ENCODE measurements at regions not wholly inside any gene's neighbourhood (a gene's known extent, or its start where the extent isn't known, plus 50 kb on each side); places are given as distances from the start of the nearest gene placed in this dataset.

DNA sequence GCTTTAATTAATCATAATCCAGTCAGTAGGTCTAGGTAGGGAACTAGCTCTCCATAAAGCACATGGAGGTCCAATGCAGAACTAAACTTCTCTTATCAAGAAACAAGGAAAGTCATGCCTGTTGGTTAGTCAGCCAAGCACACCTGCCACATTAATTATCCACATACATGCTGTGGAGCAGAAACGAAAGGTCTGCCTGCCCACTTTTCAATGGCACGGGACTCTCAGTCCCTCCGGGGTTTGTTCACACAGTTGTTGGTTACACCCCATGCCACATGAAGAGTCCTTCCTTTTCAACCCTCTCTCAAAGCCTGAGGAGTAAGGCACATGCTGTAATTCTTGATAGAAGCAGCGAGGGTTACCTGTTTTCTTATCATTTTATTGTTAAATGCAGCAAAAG is 1096.4 kb upstream of the MAP3K7 start:
- ChIA-PET CTCF (no interaction called here), POLR2A (no interaction called here)
- 2% methylated on average over 4 of the region's 4 CpGs for WGBS (ENCODE audit: missing lambda C conversion rate)
- ATAC-seq (no peak), FAIRE-seq (no peak), DNase-seq (ENCODE audit: low read depth in 1 of 2, low spot score in 1 of 2) (no peak)
- no peak overlapping the region for H3K4me2 ChIP-seq
- no peaks in the 10 kb centered on the region for H3K4me1 ChIP-seq
- no peak overlapping the region for H3K27ac ChIP-seq
- no peaks in the 10 kb centered on the region for H3K9me3 ChIP-seq
- no peak overlapping the region for H3K4me3 ChIP-seq
- TF ChIP-seq KDM1A (IDR thresholded peaks at IDR 0.05; ENCODE audit: low read depth): no peak
- TF ChIP-seq, protein P1, sequence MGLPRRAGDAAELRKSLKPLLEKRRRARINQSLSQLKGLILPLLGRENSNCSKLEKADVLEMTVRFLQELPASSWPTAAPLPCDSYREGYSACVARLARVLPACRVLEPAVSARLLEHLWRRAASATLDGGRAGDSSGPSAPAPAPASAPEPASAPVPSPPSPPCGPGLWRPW (IDR thresholded peaks at IDR 0.05): no peak
- no peak for TF ChIP-seq FOSB (CRISPR knock-in tag; IDR thresholded peaks at IDR 0.05)
- TF ChIP-seq EP300 (IDR thresholded peaks at IDR 0.05): no peak
- TF ChIP-seq, protein P2, sequence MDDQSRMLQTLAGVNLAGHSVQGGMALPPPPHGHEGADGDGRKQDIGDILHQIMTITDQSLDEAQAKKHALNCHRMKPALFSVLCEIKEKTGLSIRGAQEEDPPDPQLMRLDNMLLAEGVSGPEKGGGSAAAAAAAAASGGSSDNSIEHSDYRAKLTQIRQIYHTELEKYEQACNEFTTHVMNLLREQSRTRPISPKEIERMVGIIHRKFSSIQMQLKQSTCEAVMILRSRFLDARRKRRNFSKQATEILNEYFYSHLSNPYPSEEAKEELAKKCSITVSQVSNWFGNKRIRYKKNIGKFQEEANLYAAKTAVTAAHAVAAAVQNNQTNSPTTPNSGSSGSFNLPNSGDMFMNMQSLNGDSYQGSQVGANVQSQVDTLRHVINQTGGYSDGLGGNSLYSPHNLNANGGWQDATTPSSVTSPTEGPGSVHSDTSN (IDR thresholded peaks at IDR 0.05): no peak
- TF ChIP-seq ESRRA (IDR thresholded peaks at IDR 0.05; ENCODE audit: borderline replicate concordance, low read length): no peak
- no peak for TF ChIP-seq MAZ (IDR thresholded peaks at IDR 0.05; ENCODE audit: borderline replicate concordance, low read depth, low read length)

DNA sequence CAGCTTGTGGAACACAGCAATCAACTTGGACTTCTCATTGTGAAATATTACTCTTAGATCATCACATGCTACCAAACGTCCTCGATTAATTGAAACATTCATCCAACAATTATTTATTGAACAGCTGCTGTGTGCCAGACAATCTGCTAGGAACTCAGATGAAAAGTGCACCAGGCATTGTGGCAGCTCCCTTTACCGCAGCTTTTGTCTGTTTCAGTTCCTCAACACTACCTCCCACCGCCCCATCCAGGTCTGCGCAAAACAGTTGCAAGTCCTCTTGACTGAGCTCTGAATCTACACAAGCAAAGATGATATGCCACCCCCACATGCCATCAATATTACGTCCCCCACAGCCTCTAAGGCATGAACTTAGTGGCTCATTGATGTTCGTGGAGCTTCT is 1094.4 kb upstream of the MAP3K7 start:
- WGBS (ENCODE audit: missing lambda C conversion rate): 26% methylated on average over 7 of the region's 7 CpGs
- TF ChIP-seq ESRRA (IDR thresholded peaks at IDR 0.05; ENCODE audit: borderline replicate concordance, low read length) (no peak), JUNB (IDR thresholded peaks at IDR 0.05) (no peak), KDM1A (IDR thresholded peaks at IDR 0.05; ENCODE audit: low read depth) (no peak), BHLHE40 (IDR thresholded peaks at IDR 0.05; ENCODE audit: low read depth, low read length) (no peak), HDAC2 (IDR thresholded peaks at IDR 0.05) (no peak), KDM5A (IDR thresholded peaks at IDR 0.05) (no peak), GATA3 (IDR thresholded peaks at IDR 0.05; ENCODE audit: borderline replicate concordance) (no peak), RARB (CRISPR knock-in tag; IDR thresholded peaks at IDR 0.05) (no peak), RCOR1 (IDR thresholded peaks at IDR 0.05; ENCODE audit: low read depth, low read length) (no peak), HEYL (CRISPR knock-in tag; IDR thresholded peaks at IDR 0.05) (no peak), TP53 (CRISPR knock-in tag; IDR thresholded peaks at IDR 0.05) (no peak), ZC3H11A (IDR thresholded peaks at IDR 0.05) (no peak), HOXB13 (CRISPR knock-in tag; IDR thresholded peaks at IDR 0.05; ENCODE audit: low read depth) (no peak), RFX5 (IDR thresholded peaks at IDR 0.05) (no peak), CEBPB (IDR thresholded peaks at IDR 0.05) (no peak), NR3C1 (IDR thresholded peaks at IDR 0.05) (no peak), TFCP2L1 (CRISPR knock-in tag; IDR thresholded peaks at IDR 0.05) (no peak)
- TF ChIP-seq, protein P2 (IDR thresholded peaks at IDR 0.05): no peak
- ChIA-PET POLR2A (no interaction called here), CTCF (no interaction called here)
- H3K4me2 ChIP-seq: no peak overlapping the region
- ATAC-seq: no peak
- DNase-seq (ENCODE audit: low read depth in 1 of 2, low spot score in 1 of 2): no peak
- H3K4me1 ChIP-seq: no peaks in the 10 kb centered on the region
- no peak for FAIRE-seq
- no peaks in the 10 kb centered on the region for H3K9me3 ChIP-seq
- H3K4me3 ChIP-seq: no peak overlapping the region
- H3K27ac ChIP-seq: no peak overlapping the region

GRCh38 chr6:91678679-91679446 is 1092.0 kb upstream of the MAP3K7 start:
- CTCF ChIA-PET: no interaction called here
- FAIRE-seq (no peak), ATAC-seq (no peak), DNase-seq (ENCODE audit: low read depth in 1 of 2, low spot score in 1 of 2) (no peak)
- no peaks in the 10 kb centered on the region for H3K9me3 ChIP-seq
- WGBS (ENCODE audit: missing lambda C conversion rate): 3% methylated on average over 5 of the region's 5 CpGs
- POLR2A ChIA-PET: no interaction called here
- H3K4me1 ChIP-seq: no peaks in the 10 kb centered on the region
- TF ChIP-seq CEBPB (IDR thresholded peaks at IDR 0.05) (no peak), NFE2L2 (conservative IDR thresholded peaks at IDR 0.05; ENCODE audit: low read length) (no peak), EHMT2 (IDR thresholded peaks at IDR 0.05; ENCODE audit: low read depth) (no peak), TFCP2L1 (CRISPR knock-in tag; IDR thresholded peaks at IDR 0.05) (no peak), ZFP36 (IDR thresholded peaks at IDR 0.05; ENCODE audit: borderline replicate concordance, partially characterized antibody) (no peak), SREBF2 (IDR thresholded peaks at IDR 0.05) (no peak)
- TF ChIP-seq, protein P1 (IDR thresholded peaks at IDR 0.05): no peak
- no peak overlapping the region for H3K27ac ChIP-seq
- no peak overlapping the region for H3K4me3 ChIP-seq
- no peak overlapping the region for H3K4me2 ChIP-seq
